PFSK-1 (cell line): ENCODE measurements at regions not wholly inside any gene's neighbourhood (a gene's known extent, or its start where the extent isn't known, plus 50 kb on each side); places are given as distances from the start of the nearest gene placed in this dataset.

ENCODE experiments used
- FOXP2 ChIP-seq: optimal IDR thresholded peaks from 2 replicates; pipeline ENCODE3; 2011; ENCODE audit warnings: borderline replicate concordance, control low read depth, inconsistent platforms; ENCODE audit not compliant: insufficient read depth; ENCODE audit errors: extremely low read length, extremely low read depth
- POLR2AphosphoS5 ChIP-seq: IDR thresholded peaks from 2 replicates; pipeline ENCODE4 v1.6.1; 2012; ENCODE audit warnings: low read depth, mild to moderate bottlenecking, control low read depth, low read length, moderate library complexity
- REST ChIP-seq, 2 experiments: IDR thresholded peaks; 2 replicates each; pipeline versions ENCODE4 v1.6.1 to v1.8.0; 2011 to 2012; ENCODE audit warnings: low read depth in 2 of 2, low read length in 2 of 2, control low read depth in 1 of 2, inconsistent platforms in 1 of 2, mild to moderate bottlenecking in 1 of 2, moderate library complexity in 1 of 2; ENCODE audit not compliant: insufficient read depth in 1 of 2
- SIN3A ChIP-seq: IDR thresholded peaks from 2 replicates; pipeline ENCODE4 v1.6.1; 2012; ENCODE audit warnings: mild to moderate bottlenecking, low read length, moderate library complexity, borderline replicate concordance; ENCODE audit not compliant: insufficient read depth
- TAF1 ChIP-seq: IDR thresholded peaks from 2 replicates; pipeline ENCODE4 v1.6.1; 2012; ENCODE audit warnings: low read length, control low read depth, borderline replicate concordance; ENCODE audit not compliant: insufficient read depth

GRCh38 chr3:193835414-193835813 is 242.4 kb downstream of the OPA1 start:
- TF ChIP-seq TAF1 (no peak), POLR2AphosphoS5 (no peak), FOXP2 (no peak), SIN3A (no peak), REST (IDR thresholded peaks at IDR 0.05; ENCODE audit: insufficient read depth in 1 of 2, low read depth in 2 of 2, low read length in 2 of 2) (no peak)

DNA sequence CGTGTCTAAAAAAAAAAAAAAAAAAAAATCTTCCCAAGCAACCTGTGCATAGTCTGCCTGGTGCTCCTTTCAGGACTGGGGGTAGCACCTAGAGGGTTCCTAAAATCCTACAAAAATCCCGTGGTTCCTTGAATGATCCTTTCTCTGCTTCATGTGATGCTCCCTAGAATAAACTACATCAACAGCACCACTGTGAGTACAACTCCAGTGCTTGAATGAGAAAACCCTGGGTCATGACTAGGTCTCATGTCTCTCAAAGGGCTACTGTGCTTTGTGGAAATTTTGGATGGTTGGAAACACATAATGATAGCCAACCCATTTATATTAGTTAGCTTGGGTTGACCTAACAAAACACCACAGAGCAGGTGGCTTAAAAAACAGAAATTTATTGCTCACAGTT is 243.5 kb downstream of the OPA1 start:
- TF ChIP-seq TAF1 (no peak), REST (IDR thresholded peaks at IDR 0.05; ENCODE audit: insufficient read depth in 1 of 2, low read depth in 2 of 2, low read length in 2 of 2) (no peak), FOXP2 (no peak), POLR2AphosphoS5 (no peak), SIN3A (no peak)

DNA sequence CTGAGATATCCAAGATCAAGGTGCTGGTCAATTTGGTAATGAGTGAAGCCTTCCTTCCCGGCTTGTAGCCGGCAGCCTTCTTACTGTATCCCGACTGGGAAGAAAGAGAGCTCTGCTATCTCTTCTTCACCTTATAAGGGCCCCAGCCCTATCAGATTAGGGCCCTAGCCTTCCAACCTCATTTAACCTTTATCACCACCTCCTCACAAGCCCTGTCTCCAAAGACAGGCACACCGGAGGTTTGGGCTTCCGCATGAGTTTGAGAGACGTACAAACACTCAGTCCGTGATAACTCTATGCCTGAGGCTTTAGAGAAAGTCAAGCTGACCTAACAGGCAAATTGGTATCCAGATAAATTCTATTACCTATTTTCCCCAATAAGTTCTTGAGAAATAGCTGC is 243.9 kb downstream of the OPA1 start:
- TF ChIP-seq TAF1 = no peak

DNA sequence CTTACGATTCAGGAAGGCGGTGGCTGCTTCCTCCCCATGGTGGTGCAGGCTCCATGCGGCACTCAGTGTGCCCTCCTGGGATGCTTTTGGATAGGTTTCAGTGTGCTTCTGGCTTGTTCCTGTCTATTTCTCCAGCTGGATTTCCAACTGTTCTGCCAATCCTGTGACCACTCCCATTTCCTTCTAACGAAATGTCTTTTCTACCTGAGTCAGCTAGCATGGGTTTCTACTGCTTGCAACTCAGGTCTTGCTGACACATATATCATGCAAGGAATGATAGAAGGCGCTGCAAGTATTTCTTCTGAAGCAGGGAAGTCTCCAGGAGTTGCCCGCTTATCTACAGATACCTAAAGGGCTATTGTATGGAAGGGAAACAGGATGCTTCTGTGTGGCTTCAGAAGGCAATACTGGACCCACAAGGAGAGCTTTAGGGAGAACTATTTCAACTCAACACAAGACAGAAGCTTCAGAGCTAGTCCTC is 244.4 kb downstream of the OPA1 start:
- TF ChIP-seq SIN3A = no peak
- no peak for TF ChIP-seq TAF1
- no peak for TF ChIP-seq REST (IDR thresholded peaks at IDR 0.05; ENCODE audit: insufficient read depth in 1 of 2, low read depth in 2 of 2, low read length in 2 of 2)
- TF ChIP-seq FOXP2 = no peak
- TF ChIP-seq POLR2AphosphoS5 = no peak

DNA sequence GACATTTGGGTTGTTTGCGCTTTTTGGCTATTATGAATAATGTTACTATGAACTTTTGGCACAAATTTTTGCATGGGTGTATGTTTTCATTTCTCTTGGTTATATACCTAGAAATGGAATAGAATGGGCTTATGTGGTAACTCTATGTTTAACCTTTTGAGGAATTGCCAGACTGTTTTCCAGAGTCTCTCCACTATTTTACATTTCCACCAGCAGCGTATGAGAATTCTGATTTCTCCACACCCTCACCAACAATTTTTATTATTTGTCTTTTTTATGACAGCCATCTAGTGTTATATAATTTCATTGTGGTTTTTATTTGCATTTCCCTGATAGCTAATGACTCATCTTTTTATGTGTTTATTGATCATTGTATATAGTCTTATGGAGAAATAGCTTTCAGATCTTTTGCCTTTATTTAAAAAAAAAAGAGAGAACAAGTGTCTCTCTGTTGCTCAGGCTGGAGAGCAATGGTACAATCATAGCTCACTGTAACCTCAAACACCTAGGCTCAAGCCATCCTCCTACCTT is 247.2 kb downstream of the OPA1 start:
- TF ChIP-seq SIN3A (no peak), FOXP2 (no peak), REST (IDR thresholded peaks at IDR 0.05; ENCODE audit: insufficient read depth in 1 of 2, low read depth in 2 of 2, low read length in 2 of 2) (no peak), POLR2AphosphoS5 (no peak), TAF1 (no peak)
